DND-41 (cell line): ENCODE measurements at regions not wholly inside any gene's neighbourhood (a gene's known extent, or its start where the extent isn't known, plus 50 kb on each side); places are given as distances from the start of the nearest gene placed in this dataset.

Experiments
- EZH2 ChIP-seq: IDR thresholded peaks from 3 replicates; pipeline ENCODE4 v1.6.1; 2012; ENCODE audit warnings: borderline replicate concordance, low read depth, mild to moderate bottlenecking, moderate library complexity, low read length, inconsistent platforms; ENCODE audit not compliant: severe bottlenecking
- TF ChIP-seq, protein P1 (sequence below): IDR thresholded peaks from 2 replicates; pipeline ENCODE4 v1.5.1; 2012; ENCODE audit warnings: borderline replicate concordance, low read length, moderate library complexity, mild to moderate bottlenecking; ENCODE audit not compliant: poor library complexity, severe bottlenecking; ENCODE audit errors: extremely low read depth

DNA sequence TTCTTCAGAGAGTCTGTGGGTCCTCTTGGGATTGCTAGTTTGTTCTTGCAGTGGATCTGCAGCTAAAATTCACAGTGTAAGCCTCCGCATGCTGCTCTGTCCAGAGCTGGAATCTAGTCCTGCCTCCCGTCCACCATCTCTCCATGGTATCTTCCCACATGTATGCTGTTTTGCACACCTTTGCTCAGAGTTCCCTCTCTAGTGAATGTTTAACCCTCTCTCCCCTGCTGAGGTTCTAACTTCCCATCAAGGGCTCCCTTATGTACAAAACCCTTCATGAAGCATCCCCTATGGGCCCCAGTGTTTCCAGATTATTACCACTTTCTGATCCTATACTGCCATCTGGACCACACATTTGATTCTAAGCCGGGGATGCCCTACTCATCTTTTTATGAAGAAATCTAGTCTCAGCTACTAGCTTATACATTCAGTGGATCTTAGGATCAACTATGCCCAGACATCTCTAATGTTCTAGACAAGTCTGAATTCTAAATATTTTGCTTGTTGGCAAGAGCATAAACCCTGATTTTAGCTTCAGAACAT lies 157.3 kb downstream of the CPEB2 start:
- TF ChIP-seq, protein P1, sequence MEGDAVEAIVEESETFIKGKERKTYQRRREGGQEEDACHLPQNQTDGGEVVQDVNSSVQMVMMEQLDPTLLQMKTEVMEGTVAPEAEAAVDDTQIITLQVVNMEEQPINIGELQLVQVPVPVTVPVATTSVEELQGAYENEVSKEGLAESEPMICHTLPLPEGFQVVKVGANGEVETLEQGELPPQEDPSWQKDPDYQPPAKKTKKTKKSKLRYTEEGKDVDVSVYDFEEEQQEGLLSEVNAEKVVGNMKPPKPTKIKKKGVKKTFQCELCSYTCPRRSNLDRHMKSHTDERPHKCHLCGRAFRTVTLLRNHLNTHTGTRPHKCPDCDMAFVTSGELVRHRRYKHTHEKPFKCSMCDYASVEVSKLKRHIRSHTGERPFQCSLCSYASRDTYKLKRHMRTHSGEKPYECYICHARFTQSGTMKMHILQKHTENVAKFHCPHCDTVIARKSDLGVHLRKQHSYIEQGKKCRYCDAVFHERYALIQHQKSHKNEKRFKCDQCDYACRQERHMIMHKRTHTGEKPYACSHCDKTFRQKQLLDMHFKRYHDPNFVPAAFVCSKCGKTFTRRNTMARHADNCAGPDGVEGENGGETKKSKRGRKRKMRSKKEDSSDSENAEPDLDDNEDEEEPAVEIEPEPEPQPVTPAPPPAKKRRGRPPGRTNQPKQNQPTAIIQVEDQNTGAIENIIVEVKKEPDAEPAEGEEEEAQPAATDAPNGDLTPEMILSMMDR = no peak
- TF ChIP-seq EZH2 = no peak
